A549 (cell line): ENCODE measurements at regions not wholly inside any gene's neighbourhood (a gene's known extent, or its start where the extent isn't known, plus 50 kb on each side); places are given as distances from the start of the nearest gene placed in this dataset.

ENCODE experiments used
- ATAC-seq, 2 experiments: fragments of 200-7000 bp in 1 of 2; fragments of >200 bp in 1 of 2; cut with Nextera tagmentation in 1 of 2; cut with Tn5 transposase in 1 of 2; 3 replicates each; pipeline versions ENCODE4 v1.8.0 to v1.9.1; 2018 to 2020; ENCODE audit warnings: mild to moderate bottlenecking in 1 of 2, moderate library complexity in 1 of 2
- CTCF ChIA-PET: fragments of 300-600 bp; sonication (Branson Sonifier 250); formaldehyde crosslinking; extraction: SDS; loops from one replicate; lab custom pipeline; 2021; ENCODE audit warnings: antibody characterized with exemption, inconsistent platforms; lab: Yijun Ruan, JAX
- POLR2A ChIA-PET: fragments of 350-600 bp; formaldehyde crosslinking; extraction: SDS; loops from one replicate; lab custom pipeline; 2021; ENCODE audit warnings: antibody characterized with exemption, inconsistent platforms; lab: Yijun Ruan, JAX
- DNase-seq, 2 experiments: peaks; one replicate each; pipeline versions ENCODE4 v3.0.0 to v3.0.0-alpha.2; 2011 to 2016; ENCODE audit warnings: low read depth in 1 of 2, low spot score in 1 of 2
- FAIRE-seq: peaks from 2 replicates; lab custom pipeline; 2011; peaks lifted over from hg19 to GRCh38; lab: Jason Lieb, UNC
- H3K27ac ChIP-seq, 2 experiments: fragments of >200 bp; sonication (Bioruptor Twin); formaldehyde crosslinking; 3 replicates each; pipeline ENCODE4 v1.5.1; 2016 to 2017
- H3K4me1 ChIP-seq: fragments of >200 bp; sonication (Bioruptor Twin); formaldehyde crosslinking; 3 replicates; pipeline ENCODE4 v1.6.1; 2016
- H3K4me2 ChIP-seq: fragments of >200 bp; sonication (Bioruptor Twin); formaldehyde crosslinking; 3 replicates; pipeline ENCODE4 v1.6.1; 2016
- H3K4me3 ChIP-seq: fragments of >200 bp; sonication (Bioruptor Twin); formaldehyde crosslinking; 3 replicates; pipeline ENCODE4 v1.5.1; 2016
- H3K9me3 ChIP-seq: fragments of >200 bp; sonication (Bioruptor Twin); formaldehyde crosslinking; 3 replicates; pipeline ENCODE4 v1.6.1; 2016
- ATOH8 ChIP-seq: fragments of 250-450 bp; sonication (Bioruptor Pico); IDR thresholded peaks from 2 replicates; pipeline ENCODE4 v1.5.0; 2020; ENCODE audit warnings: low read depth, mild to moderate bottlenecking, moderate library complexity
- BHLHE40 ChIP-seq: IDR thresholded peaks from 2 replicates; pipeline ENCODE4 v1.6.1; 2012; ENCODE audit warnings: low read depth, low read length, inconsistent platforms
- CBX8 ChIP-seq: fragments of 200-600 bp; sonication (generic); IDR thresholded peaks from 2 replicates; pipeline ENCODE4 v1.6.1; 2016
- CEBPB ChIP-seq, 2 experiments: fragments of >200 bp in 1 of 2; sonication (Bioruptor Twin) in 1 of 2; formaldehyde crosslinking in 1 of 2; IDR thresholded peaks; 2 replicates each; pipeline ENCODE4 v1.6.1; 2012 to 2016
- CHD4 ChIP-seq: fragments of 200-600 bp; sonication (generic); IDR thresholded peaks from 2 replicates; pipeline ENCODE4 v1.6.1; 2016; ENCODE audit warnings: antibody characterized with exemption, mild to moderate bottlenecking, borderline replicate concordance
- CTCF ChIP-seq: fragments of >200 bp; sonication (Bioruptor Twin); formaldehyde crosslinking; IDR thresholded peaks from 3 replicates; pipeline ENCODE4 v1.5.1; 2016
- E2F6 ChIP-seq: IDR thresholded peaks from 2 replicates; pipeline ENCODE4 v1.6.1; 2012; ENCODE audit warnings: low read depth, borderline replicate concordance
- EHMT2 ChIP-seq: fragments of 200-600 bp; sonication (generic); IDR thresholded peaks from 2 replicates; pipeline ENCODE4 v1.6.1; 2016; ENCODE audit warnings: antibody characterized with exemption, low read depth, mild to moderate bottlenecking, moderate library complexity
- FOSB ChIP-seq: fragments of 250-450 bp; sonication (Bioruptor Pico); IDR thresholded peaks from 2 replicates; pipeline ENCODE4 v1.5.0; 2020; ENCODE audit warnings: mild to moderate bottlenecking, moderate library complexity
- FOSL2 ChIP-seq, 2 experiments: fragments of 450-650 bp in 1 of 2; fragments of >200 bp in 1 of 2; sonication (Bioruptor Twin) in 1 of 2; formaldehyde crosslinking; IDR thresholded peaks; 2 replicates each; pipeline versions ENCODE4 v1.5.0 to v1.6.1; 2016 to 2020; ENCODE audit warnings: mild to moderate bottlenecking in 1 of 2, moderate library complexity in 1 of 2
- GATA3 ChIP-seq: IDR thresholded peaks from 2 replicates; pipeline ENCODE4 v1.6.1; 2012; ENCODE audit warnings: borderline replicate concordance
- HOXA7 ChIP-seq: fragments of 250-450 bp; sonication (Bioruptor Pico); IDR thresholded peaks from 2 replicates; pipeline ENCODE4 v1.5.0; 2020; ENCODE audit warnings: mild to moderate bottlenecking, moderate library complexity
- HOXB5 ChIP-seq: fragments of 250-450 bp; sonication (Bioruptor Pico); IDR thresholded peaks from 2 replicates; pipeline ENCODE4 v1.5.0; 2020; ENCODE audit warnings: mild to moderate bottlenecking, moderate library complexity
- KDM5A ChIP-seq: fragments of 200-600 bp; sonication (generic); IDR thresholded peaks from 2 replicates; pipeline ENCODE4 v1.6.1; 2016; ENCODE audit warnings: antibody characterized with exemption, mild to moderate bottlenecking
- MAZ ChIP-seq: fragments of 150-350 bp; IDR thresholded peaks from 2 replicates; pipeline ENCODE4 v1.6.1; 2014; ENCODE audit warnings: antibody characterized with exemption, low read depth, low read length, borderline replicate concordance
- NPAS2 ChIP-seq: fragments of 250-450 bp; sonication (Bioruptor Pico); IDR thresholded peaks from 2 replicates; pipeline ENCODE4 v1.8.0; 2022; ENCODE audit warnings: mild to moderate bottlenecking, moderate library complexity, borderline replicate concordance
- NR3C1 ChIP-seq: fragments of >200 bp; sonication (Bioruptor Twin); formaldehyde crosslinking; IDR thresholded peaks from 3 replicates; pipeline ENCODE4 v1.6.1; 2017
- POLR2A ChIP-seq: IDR thresholded peaks from 2 replicates; pipeline ENCODE4 v1.6.1; 2012; ENCODE audit warnings: mild to moderate bottlenecking, low read length
- RAD21 ChIP-seq, 2 experiments: fragments of >200 bp in 1 of 2; sonication (Bioruptor Twin) in 1 of 2; formaldehyde crosslinking in 1 of 2; IDR thresholded peaks in 1 of 2; conservative IDR thresholded peaks in 1 of 2; 2 replicates in 1 of 2; 3 replicates in 1 of 2; pipeline ENCODE4 v1.6.1; 2012 to 2018; ENCODE audit warnings: inconsistent platforms in 1 of 2
- RARB ChIP-seq: fragments of 250-450 bp; sonication (Bioruptor Pico); IDR thresholded peaks from 2 replicates; pipeline ENCODE4 v1.8.0; 2021; ENCODE audit warnings: mild to moderate bottlenecking, moderate library complexity
- SMC3 ChIP-seq: fragments of >200 bp; sonication (Bioruptor Twin); formaldehyde crosslinking; IDR thresholded peaks from 3 replicates; pipeline ENCODE4 v1.6.1; 2018; ENCODE audit warnings: inconsistent platforms
- SREBF2 ChIP-seq: fragments of 450-650 bp; IDR thresholded peaks from 2 replicates; pipeline ENCODE4 v1.6.1; 2014; ENCODE audit warnings: mild to moderate bottlenecking, moderate library complexity
- TP53 ChIP-seq: fragments of 250-450 bp; sonication (Bioruptor Pico); IDR thresholded peaks from 2 replicates; pipeline ENCODE4 v1.5.0; 2021; ENCODE audit warnings: mild to moderate bottlenecking, moderate library complexity
- USF2 ChIP-seq: fragments of 450-650 bp; IDR thresholded peaks from 2 replicates; pipeline ENCODE4 v1.6.1; 2014; ENCODE audit warnings: antibody characterized with exemption
- WGBS: methylation state at CpG from one replicate; pipeline ENCODE4 v1.1.6; 2017; ENCODE audit errors: missing lambda C conversion rate; 5-methylcytosine and 5-hydroxymethylcytosine counted together

GRCh38 chr6:81849248-81849647 lies 96.8 kb upstream of the TENT5A start:
- whole genome bisulfite sequencing = 42% methylated on average over 4 of the region's 4 CpGs
- ATAC-seq (no peak), DNase-seq (no peak), FAIRE-seq (no peak)
- CTCF ChIA-PET = no interaction called here
- Histone ChIP-seq H3K4me2 (no peak overlapping the region), H3K27ac (no peak overlapping the region), H3K4me1 (no peaks in the 10 kb centered on the region)
- TF ChIP-seq NPAS2 = no peak
- TF ChIP-seq EHMT2 = no peak
- TF ChIP-seq NR3C1 = no peak
- TF ChIP-seq ATOH8 (CRISPR knock-in tag) = no peak
- TF ChIP-seq SREBF2 = no peak
- TF ChIP-seq TP53 = no peak
- no peak for TF ChIP-seq E2F6
- no peak for TF ChIP-seq CBX8
- TF ChIP-seq HOXA7 = no peak
- no peak for TF ChIP-seq GATA3
- TF ChIP-seq USF2 = no peak
- TF ChIP-seq CTCF = no peak
- TF ChIP-seq, all 56 proteins: peak for 0
- POLR2A ChIA-PET = no interaction called here
- Histone ChIP-seq H3K9me3 (no peaks in the 10 kb centered on the region), H3K4me3 (no peak overlapping the region)

- H3K9me3 ChIP-seq = no peaks in the 10 kb centered on the region
- DNase-seq = no peak
- POLR2A ChIA-PET = interaction anchor here (0.6 kb wide), 1 partner anchor 57 kb away, joined by 12 read pairs; no protein-coding TSS in a partner anchor
- TF ChIP-seq USF2 (no peak), CBX8 (no peak)
- H3K4me3 ChIP-seq = no peak overlapping the region
- H3K27ac ChIP-seq = no peak overlapping the region
- CTCF ChIA-PET = no interaction called here
- no peak for FAIRE-seq
- H3K4me2 ChIP-seq = no peak overlapping the region
- ATAC-seq = no peak
- H3K4me1 ChIP-seq = no peaks in the 10 kb centered on the region
- WGBS = 81% methylated on average over 3 of the region's 3 CpGs
These were observed 95.4 kb upstream of the TENT5A start for GRCh38 chr6:81847866-81848265.

- WGBS = 74% methylated on average over 2 of the region's 2 CpGs
- POLR2A ChIA-PET = no interaction called here
These were observed 92.2 kb upstream of the TENT5A start for GRCh38 chr6:81844686-81845085.

GRCh38 chr6:81843302-81843701 lies 90.8 kb upstream of the TENT5A start:
- no peak for ATAC-seq
- no peak for DNase-seq
- no peak for TF ChIP-seq RAD21 (conservative IDR thresholded peaks at IDR 0.05 in 1 of 2, IDR thresholded peaks at IDR 0.05 in 1 of 2)
- no peak for TF ChIP-seq KDM5A
- TF ChIP-seq TP53 = no peak
- TF ChIP-seq FOSB (CRISPR knock-in tag) = no peak
- TF ChIP-seq MAZ = no peak
- TF ChIP-seq SMC3 = no peak
- TF ChIP-seq USF2 = no peak
- TF ChIP-seq CHD4 = no peak
- TF ChIP-seq RARB = no peak
- no peak for TF ChIP-seq FOSL2 (IDR thresholded peaks at IDR 0.05)
- no peak for TF ChIP-seq FOSL2 (CRISPR knock-in tag; IDR thresholded peaks at IDR 0.05)
- no peak for FAIRE-seq
- H3K27ac ChIP-seq = no peak overlapping the region
- 33% methylated on average over 2 of the region's 2 CpGs for WGBS
- no peak overlapping the region for H3K4me3 ChIP-seq
- ChIA-PET CTCF (no interaction called here), POLR2A (no interaction called here)
- H3K4me1 ChIP-seq = peaks cover 3% of the 10 kb centered on the region; the same call in 1 of the 3 replicates
- no peak overlapping the region for H3K4me2 ChIP-seq
- no peaks in the 10 kb centered on the region for H3K9me3 ChIP-seq

More at GRCh38 chr6:81844686-81845085, 92.2 kb upstream of the TENT5A start:
- no peak overlapping the region for H3K27ac ChIP-seq
- no peak overlapping the region for H3K4me2 ChIP-seq
- H3K4me1 ChIP-seq = no peaks in the 10 kb centered on the region
- ATAC-seq = no peak
- no peak for FAIRE-seq
- DNase-seq = no peak
- TF ChIP-seq POLR2A = no peak
- TF ChIP-seq BHLHE40 = no peak
- no peak for TF ChIP-seq CEBPB (IDR thresholded peaks at IDR 0.05)
- no peak for TF ChIP-seq HOXB5 (CRISPR knock-in tag)
- TF ChIP-seq MAZ = no peak
- TF ChIP-seq TP53 = no peak
- H3K4me3 ChIP-seq = no peak overlapping the region
- no peaks in the 10 kb centered on the region for H3K9me3 ChIP-seq
- CTCF ChIA-PET = no interaction called here
